ENCODE measurements at regions not wholly inside any gene's neighbourhood (a gene's known extent, or its start where the extent isn't known, plus 50 kb on each side); places are given as distances from the start of the nearest gene placed in this dataset.

DNA sequence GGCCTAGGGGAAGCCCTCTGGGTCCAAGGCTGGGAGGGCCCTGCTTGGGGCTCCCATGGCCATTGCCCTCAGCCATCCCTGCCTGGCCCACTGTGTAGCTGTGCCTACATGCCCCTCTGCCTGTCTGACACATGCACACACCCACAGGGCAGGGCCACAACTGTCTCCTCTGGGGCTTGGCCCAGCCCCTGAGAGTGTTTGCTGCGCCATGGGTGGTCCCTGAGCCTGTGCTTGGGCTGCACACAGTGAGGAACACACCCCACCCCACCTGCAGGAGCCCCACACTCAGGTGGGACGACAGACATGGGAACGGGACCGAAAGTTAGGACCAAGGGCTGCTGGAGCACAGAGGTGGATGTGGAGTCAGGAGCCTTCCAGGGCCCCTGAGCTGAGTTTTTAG is 489.5 kb downstream of the TBC1D22A start:
- DNase-seq (ENCODE audit: low read depth, low spot score), result no peak

DNA sequence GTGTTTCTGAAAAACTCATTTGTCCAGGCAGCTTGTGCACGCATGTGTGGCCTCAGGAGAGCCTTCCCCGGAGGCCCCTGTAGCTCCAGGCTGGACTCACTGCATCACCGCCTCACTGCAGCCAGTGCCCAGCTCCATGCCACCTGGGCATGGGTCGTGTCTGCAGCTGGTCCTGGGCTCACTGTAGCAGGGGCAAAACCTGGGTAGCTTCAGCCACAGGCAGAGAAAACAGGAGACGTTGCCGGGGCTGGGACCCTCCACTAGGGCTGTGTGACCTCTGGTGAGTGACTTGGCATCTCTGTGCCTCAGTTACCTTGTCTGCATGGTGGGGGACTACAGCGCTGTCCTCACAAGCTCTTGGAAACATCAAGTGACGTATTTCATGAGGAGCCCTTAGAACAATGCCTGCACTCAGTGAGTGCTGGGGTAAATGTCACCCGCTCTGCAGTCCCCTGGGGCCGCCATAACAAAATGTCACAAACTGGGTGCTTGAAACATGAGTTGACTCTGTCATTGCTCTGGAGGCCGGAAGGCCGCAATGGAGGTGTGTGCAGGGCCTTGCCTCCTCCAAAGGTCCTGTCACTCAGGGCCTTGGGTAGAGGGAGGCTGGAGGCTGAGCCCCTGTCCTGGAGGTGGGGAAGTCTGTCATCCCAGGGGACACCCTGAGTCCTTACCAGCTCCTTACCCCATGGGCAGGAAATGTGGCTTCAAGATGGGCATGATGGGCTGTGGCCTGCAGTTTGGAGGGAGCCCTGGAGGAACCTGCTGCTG is 488.7 kb downstream of the TBC1D22A start:
- DNase-seq (ENCODE audit: low read depth, low spot score), result no peak

DNA sequence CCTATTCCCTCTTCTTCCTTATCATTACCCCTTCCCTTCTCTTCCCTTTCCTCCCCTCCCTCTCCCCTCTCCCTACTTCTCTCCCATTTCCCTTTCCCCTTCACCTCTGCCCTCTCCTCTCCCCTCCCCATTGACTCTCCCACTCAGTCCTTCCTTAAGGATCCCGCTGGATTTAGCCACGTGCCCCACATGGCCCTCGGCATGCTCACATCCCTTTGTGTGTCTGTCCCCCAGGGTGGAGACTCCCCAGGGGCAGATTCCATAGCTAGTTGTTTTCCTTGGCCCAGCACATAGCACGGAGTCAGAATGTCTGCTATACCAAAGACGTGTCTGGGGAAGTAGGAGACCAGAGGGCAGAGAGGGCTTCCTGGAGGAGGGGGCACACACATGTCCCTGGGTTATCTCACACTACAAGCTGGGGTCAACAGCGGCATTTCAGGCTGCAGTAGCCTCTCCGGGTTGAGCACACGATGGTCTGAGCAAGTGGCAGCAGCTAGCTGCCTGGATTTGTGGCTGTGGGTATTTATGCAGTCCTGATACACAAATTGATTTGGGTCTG is 487.0 kb downstream of the TBC1D22A start:
- no peak for DNase-seq (ENCODE audit: low read depth, low spot score)

DNA sequence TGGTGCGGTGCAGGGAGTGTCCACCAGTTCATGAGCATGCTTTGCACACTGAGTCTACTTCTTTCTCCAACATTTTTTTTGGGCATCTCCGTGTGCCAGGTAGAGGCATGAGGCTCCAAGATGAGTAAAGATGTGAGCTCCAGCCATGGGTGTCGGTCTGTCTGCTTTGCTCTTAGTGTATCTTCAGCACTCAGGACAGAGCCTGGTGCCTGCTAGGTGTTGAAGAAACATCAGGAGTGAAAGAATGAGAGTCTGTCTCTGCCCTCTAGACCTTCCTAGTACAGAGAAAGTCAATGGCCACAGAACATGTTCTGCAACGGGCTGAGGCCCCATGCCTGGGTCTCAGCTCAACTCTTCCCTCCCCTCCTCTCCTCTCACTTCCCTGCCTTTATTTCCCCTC is 486.5 kb downstream of the TBC1D22A start:
- DNase-seq (ENCODE audit: low read depth, low spot score), result no peak

DNA sequence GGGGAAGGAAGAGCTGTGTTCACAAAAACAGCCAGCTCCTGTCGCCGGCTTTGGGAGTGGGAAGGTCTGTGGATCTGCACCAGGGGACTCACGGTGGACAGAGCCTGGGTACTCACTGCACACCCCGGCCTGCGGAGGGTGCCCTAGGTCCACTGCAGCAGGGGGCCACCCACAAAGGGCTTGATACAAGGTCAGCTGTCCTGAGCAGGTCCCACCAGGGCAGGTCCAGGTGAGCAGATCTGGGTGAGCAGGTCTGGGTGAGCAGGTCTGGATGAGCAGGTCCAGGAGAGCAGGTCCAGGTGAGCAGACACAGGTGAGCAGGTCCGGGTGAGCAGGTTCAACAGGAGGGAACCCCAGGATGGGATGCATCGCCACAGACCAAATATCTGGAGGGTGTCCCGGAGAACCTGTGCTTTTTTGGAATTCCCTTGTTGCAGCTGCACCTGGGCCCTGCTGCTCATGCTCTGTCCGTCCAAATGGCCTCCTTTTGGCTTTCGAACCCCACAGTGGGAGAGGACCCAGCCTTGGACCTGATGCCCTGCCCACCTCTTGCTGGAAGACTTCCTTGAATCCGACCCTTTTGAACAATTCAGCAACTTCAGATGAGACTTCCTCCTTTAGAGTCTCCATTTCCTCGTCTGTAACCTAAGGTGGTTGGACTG is 485.3 kb downstream of the TBC1D22A start:
- no peak for DNase-seq (ENCODE audit: low read depth, low spot score)

DNA sequence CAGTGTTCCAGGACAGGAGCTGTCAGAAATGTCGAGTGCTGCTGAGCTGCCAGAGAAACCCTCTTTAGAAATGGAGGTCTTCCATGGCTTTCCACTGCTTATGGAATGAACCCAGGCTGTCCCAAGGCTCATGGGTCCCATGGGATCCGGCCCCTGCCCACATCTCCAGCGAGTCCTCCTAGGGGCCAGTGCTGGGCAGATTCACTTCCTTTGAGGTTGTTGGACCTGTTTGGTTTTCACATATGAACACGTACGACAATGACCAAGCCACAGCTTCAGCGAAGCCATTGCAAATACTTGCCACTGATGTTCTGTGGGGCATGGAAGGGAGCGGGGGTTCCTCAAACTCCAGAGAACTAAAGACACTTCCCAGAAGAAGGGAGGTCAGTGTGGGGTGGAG is 483.3 kb downstream of the TBC1D22A start:
- DNase-seq (ENCODE audit: low read depth, low spot score), result no peak

DNA sequence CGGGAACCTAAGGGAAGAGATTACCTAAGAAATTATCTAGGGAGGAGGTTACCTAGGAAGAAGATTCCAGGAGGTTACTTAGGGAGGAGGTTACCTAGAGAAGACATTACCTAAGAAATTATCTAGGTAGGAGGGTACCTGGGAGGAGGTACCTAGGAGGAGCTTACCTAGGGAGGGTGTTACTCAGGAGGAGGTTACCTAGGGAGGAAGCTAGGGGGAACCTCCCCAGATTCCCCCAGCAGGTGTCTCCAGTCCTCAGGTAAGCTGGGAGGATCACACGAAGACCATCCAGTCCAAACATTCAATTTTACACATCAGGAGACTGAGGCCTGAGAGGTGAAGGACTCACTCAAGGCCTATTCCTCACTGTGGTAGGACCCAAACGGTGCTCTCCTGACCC is 482.8 kb downstream of the TBC1D22A start:
- DNase-seq (ENCODE audit: low read depth, low spot score), result no peak

DNA sequence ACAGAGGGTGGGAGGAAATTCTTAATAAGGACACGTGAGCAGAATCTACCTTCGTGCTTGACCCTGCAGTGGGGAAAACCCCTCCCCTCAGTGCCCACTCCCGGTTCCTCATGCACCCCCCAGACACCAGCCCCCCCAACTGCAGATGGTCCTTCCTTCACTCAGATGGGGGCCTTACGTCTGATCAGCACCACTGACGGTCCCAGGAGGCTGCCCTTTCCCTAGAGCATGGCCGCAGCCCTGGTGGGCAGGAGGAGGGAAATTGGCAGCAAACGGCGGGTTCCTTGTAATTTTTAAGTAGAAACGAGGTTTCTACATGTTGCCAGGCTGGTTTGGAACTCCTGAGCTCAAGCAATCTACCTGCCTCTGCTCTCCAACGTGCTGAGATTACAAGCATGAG is 477.7 kb downstream of the TBC1D22A start:
- no peak for DNase-seq (ENCODE audit: low read depth, low spot score)

DNA sequence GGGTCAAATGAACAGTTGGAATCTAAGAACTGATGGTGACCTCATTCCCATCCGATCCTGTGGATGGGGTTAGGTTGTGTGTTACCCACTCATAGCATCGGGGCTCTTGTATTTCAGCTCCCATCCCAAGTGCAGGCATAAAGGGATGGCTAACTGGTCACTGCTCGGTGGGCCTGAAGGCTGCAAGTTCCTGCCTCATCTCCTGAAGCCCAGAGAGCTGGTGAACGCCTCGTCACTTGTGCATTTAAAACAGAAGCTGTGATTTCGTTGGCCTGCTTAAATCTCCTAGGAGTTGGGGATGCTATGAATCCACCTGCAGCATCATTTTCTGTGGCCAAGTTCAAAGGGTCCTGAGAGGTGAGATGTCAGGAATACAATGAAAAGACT is 477.0 kb downstream of the TBC1D22A start:
- DNase-seq (ENCODE audit: low read depth, low spot score), result no peak

DNA sequence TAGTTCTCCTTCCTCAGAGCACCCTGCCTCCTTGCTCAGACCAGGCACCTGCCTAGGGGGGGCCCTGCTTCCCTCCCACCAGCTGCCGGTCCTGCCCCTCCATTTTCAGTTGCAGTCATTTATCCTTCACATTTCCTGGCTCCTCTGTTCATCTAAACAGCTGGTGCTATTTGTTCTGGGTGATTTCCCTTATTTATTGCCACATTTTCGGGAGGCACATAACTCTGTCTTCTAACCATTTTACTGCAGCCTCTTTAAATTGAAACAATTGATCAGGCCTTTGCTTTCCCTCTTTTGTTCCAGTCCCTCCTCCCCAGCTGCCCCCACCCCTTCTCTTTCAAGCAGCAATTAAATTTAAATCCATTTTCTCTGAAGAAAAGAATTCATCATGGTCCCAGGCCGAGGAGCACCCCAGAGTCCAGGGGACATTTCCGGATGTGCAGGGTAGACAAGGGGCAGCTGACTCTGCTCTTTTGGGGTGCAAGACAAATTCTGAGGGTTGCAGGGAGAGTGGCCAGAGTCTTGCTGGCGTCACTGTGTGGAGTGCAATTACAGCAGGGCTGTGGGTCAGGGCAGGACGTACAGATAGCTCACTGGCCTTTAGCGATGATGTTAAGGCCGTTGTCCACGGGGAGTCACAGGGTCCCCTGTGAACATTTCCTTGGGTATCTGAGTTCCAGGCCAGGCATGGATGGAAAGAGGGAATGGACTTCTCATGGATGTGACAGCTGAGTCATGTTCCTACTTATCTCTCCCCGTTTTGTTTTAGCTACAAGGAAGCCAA is 476.4 kb downstream of the TBC1D22A start:
- no peak for DNase-seq (ENCODE audit: low read depth, low spot score)

DNA sequence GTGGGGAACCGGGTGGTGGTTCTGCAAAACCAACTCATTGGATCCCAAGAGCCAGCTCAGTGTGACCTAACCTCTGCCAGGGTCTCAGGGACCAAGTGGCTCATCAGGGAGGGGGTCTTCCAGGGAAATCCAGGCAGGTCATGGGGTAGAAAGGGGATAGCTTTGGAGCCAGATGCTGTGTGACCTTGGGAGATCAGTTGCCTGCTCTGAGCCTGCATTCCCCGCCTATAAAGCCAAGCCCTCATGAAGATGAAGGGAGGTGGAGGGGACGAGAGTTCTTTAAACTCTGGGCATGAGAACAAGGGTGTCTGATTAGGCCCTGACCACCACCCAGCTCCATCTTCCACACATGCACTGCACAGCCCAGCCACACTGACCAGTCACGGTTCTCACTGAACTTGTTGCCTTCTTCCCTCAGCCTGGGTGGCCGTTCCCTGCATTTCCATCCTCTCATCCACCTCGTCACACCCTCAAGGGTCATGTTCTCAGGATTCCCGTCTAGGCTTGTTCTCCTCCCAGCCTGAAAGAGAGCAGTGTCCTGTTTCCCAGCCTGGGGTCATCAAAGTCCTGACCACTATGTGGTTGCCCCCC is 475.5 kb downstream of the TBC1D22A start:
- no peak for DNase-seq (ENCODE audit: low read depth, low spot score)

DNA sequence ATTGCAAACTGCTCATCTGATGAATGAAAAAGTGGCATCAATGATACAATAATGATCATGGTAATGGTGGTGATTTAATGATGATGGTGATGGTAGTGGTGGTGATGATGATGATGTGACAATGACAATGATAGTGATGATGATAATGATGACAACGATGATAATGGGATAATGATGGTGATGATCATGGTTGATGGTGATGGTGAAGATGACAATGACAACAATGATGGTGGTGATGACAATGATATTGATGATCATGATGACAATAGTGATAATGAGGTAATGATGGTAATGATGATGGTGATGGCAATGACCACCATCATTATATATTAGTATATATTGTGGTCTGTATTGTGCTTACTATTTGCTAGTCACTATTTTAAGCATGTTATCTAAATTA is 474.3 kb downstream of the TBC1D22A start:
- no peak for DNase-seq (ENCODE audit: low read depth, low spot score)

DNA sequence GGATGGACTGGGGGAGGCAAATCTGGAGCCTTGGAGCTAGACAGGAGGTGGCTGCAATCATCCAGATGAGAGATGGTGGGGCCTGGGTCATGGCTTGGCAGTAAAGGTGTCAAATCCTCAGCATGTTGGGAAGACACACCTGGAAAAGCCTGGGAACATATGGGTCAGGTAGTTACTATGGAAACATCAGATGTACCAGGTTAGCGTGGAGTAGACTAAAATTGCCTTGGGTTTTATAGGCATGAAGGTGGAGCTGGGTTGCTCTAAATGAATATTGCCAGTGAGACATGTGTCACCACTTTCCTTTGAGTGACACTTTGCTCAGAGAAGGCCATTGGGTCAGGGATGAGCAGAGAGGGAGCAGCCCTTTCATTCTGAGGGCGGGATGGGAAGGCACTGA is 473.7 kb downstream of the TBC1D22A start:
- DNase-seq (ENCODE audit: low read depth, low spot score), result no peak

DNA sequence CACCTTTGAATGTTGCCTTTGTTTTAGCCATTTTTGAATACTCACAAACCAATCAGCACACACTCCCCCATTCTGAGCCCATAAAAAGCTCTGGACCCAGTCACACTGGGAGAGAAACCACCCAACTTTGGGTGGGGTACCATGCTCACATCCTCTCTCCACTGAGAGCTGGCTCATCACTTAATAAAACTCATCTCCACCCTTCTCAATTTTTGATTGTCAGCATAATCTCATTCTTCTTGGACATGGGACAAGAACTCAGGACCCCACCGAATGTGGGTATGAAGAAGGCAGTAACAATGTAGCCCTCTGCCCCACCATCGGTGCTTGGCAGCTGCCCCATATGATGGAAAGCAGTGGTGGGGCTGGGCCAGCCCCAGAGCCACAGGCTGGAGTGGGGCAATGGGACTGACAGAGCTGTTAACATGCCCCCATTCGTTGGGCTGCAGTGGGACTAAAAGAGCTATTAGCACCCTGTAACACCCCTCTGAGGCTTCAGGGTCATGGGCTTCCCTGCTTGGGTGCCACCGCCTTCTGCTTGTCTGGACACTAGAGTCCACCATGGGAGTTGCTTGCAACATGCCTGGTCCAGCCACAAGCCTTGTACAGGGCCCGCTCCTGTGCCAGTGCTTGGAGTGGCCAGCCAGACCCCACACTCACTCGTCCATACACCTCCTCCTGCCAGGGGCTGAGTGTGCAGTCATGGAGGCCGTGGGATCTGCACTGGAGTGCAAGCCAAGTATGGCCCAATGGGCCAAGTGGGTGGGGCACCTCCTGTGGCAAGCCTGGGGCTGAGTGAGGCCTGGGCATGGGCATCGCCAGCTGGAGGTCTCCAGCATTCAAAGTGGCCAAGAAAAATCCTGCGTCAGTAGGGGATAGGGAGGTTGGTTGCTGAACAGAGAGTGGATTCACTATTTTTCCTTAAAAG is 471.1 kb downstream of the TBC1D22A start:
- no peak for DNase-seq (ENCODE audit: low read depth, low spot score)

DNA sequence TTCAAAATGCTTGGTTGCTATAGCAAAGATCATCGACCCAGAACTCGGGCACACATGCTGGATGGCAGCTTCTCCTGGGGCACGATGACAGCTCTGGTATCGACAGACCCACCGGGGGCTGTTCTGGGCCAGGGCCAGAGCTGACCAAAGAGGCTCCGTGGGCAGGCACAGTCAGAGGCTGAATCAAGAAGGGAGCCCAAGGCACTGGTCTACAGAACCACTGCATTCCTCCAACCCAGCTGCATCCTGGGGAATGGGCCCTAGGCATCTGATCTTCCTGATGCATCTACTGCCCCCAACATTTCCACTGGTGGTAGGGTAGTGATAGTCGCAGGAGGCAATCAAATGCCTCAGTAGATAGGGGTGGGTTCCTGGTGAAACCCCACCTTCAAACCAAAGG is 470.3 kb downstream of the TBC1D22A start:
- no peak for DNase-seq (ENCODE audit: low read depth, low spot score)

DNA sequence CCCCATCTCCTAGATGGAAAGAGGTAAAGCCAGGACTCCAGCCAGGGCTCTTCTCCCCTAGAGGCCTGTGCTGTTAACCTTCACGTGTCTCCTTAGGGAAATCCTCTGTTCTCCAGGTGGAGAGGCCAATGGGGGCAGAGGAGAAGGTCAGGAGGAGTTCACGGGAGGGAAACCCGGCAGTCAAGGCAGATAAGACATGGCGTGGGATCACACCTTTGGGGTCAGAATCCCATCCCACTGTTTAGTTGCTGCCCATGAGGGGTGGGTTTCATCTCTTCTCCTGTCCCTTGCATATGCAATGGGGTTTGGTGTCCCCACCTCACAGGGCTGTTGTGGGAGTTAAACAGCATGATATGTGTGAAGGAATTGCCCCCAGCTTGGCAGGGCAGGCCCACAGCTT is 469.7 kb downstream of the TBC1D22A start:
- no peak for DNase-seq (ENCODE audit: low read depth, low spot score)

DNA sequence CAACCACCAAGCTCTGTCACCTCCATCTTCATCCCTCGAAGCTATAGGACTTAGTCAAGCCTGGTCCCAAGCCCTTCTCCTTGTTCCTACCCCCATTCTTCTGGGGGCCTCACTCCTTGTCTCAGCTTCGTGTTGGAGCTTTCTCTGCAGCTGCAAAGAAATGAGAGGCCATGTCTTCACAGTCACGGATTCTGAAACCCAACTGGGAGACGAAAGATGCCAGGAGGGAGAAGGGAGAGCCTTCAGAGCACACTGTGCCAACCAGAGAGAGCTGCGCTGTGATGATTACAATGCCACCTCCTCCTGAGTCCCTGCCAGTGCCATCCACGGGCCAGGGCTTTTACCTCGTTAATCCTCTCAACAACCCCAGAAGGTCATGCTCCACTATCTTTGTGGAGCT is 469.3 kb downstream of the TBC1D22A start:
- no peak for DNase-seq (ENCODE audit: low read depth, low spot score)

DNA sequence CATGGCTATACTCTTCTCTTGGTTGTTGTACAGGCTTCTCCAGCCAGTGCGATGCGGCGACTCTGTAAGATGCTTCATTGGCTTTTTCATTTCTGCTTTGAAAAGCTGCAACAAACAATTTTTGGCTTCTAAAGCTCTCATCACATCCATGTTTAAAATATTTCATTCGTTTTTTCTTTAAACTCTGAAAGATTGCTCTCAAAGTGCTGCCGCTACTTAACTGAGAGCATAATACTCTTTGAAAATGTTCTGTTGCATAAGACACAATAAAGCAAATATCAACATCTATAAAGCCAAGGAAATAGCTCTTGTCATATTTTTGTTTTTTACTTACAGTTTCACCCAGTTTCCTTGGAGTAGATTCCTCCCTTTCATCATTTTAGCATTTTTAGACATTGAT is 468.3 kb downstream of the TBC1D22A start:
- DNase-seq (ENCODE audit: low read depth, low spot score), result no peak

DNA sequence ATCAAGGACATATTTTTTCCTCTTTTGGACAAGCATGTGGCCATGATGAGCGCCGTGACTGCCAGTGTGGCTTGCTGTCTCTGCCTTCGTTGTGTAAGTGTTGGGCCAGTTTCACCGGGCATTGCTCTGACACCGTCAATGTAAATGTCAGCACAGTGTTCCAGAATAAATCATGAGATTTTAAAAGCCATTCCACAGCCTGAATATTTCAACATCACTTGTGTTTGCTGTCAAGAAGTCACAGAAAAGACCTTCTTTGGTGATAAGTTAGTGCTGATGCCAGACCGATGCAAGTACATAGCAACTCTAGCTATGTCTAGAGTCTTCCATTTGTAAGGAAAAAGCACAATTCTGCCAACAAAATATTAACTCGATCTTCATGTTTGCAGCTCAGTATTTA is 467.8 kb downstream of the TBC1D22A start:
- DNase-seq (ENCODE audit: low read depth, low spot score), result no peak

DNA sequence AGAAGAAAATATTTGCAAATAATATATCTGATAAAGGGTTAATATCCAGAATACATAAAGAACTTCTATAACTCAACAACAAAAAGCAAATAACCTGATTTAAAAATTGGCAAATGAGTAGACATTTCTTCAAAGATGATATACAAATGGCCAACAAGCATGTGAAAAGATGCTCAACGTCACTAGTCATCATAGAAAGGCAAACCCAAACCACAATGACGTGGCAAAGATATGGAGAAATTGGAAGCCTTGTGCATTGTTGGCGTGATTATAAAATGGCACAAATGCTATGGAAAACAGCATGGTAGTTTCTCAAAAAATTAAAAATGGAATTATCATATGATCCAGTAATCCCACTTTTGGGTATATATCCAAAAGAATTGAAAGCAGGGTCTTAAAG is 466.3 kb downstream of the TBC1D22A start:
- no peak for DNase-seq (ENCODE audit: low read depth, low spot score)
